ENCODE measurements at regions not wholly inside any gene's neighbourhood (a gene's known extent, or its start where the extent isn't known, plus 50 kb on each side); places are given as distances from the start of the nearest gene placed in this dataset.
"Not testable (repeated sequence)": the region's sequence is repeated elsewhere in the genome, so short reads cannot be mapped to it uniquely, and the experiment has no call there.

GRCh38 chr9:7467186-7467585 lies 332.4 kb downstream of the DMAC1 start:
- DNase-seq (ENCODE audit: low spot score) = no peak

GRCh38 chr9:7461791-7462190 lies 337.8 kb downstream of the DMAC1 start:
- no peak for DNase-seq (ENCODE audit: low spot score)

- no peak for DNase-seq (ENCODE audit: low spot score)
Observed at GRCh38 chr9:7456793-7457530, 342.6 kb downstream of the DMAC1 start.

DNA sequence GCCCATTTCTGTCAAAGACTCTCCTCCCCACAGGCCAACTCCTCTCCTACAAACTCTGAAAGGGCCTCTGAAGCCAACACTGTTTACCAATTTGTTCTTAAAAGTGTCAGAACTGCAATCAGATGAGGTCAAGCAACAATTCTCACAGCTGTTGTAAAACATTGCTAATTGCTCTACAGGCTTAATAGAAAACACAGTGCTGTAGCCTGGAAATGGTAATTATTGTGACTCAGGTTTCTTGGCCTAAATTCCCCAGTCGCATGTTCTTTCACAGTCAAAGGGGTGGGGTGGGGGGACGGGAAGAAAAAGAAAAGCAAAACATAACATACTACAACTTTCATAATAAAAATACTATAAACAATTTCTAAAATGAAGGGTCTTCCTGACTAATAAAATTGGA lies 343.2 kb downstream of the DMAC1 start:
- DNase-seq (ENCODE audit: low spot score) = no peak

GRCh38 chr9:7454624-7455023 lies 345.0 kb downstream of the DMAC1 start:
- DNase-seq (ENCODE audit: low spot score) = no peak

DNA sequence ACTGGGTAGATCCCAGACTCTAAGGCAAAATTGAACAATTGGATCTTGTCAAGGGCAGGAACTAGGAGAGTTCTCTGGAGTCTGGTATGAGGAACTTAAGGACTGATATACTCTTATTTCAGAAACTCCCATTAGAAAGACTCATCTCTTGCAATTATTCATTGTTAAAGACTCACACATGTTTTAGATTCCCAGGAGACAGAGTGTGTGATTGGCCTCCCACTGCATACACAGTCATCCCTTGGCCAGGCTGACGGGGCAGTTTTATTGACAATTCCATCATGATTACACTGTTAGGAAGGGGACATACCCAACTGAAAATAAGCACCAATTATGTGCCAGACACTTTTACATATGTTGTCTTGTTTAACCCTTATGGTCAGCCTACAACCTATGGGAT lies 347.2 kb downstream of the DMAC1 start:
- DNase-seq (ENCODE audit: low spot score) = no peak

GRCh38 chr9:7451062-7451461 lies 348.5 kb downstream of the DMAC1 start:
- DNase-seq (ENCODE audit: low spot score) = no peak

DNA sequence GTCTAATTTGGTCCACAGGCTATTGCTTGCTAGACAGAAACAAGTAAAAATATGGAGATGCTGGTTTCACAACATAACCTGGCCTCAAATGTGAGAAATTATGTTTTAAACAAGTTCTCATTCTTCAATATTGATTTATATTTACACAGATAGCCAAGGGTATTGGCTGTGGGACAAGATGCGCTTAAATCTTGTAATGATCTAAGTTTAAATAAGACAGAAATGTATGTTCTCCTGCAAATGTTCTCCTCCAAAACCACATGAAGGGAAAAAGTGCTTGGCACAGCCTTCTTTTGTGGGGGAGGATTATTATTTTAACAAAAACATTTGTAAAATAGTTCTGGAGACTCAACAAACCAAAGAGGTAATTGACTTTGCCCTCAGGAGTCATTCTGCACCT lies 356.0 kb downstream of the DMAC1 start:
- DNase-seq (ENCODE audit: low spot score) = no peak

- DNase-seq (ENCODE audit: low spot score) = no peak
Observed at GRCh38 chr9:7439355-7439995, 360.1 kb downstream of the DMAC1 start.

DNA sequence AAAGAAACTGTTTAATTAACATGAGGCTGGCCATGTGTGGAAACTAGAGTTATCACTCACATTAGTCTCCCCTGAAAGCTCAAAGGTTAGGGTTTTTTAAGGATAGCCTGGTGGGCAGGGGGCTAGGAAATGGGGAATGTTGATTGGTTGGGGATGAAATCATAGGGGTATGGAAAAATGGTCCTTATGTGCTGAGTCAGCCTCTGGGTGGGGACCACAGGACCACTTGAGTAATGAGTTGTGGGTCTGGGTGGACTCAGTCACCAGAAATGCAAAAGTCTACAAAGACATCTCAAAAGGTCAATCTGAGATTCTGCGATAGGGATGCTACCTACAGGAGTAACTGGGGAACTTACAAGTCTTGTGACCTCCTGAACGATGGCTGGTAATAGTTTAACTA lies 362.8 kb downstream of the DMAC1 start:
- no peak for DNase-seq (ENCODE audit: low spot score)

GRCh38 chr9:7433508-7434292 lies 365.9 kb downstream of the DMAC1 start:
- DNase-seq (ENCODE audit: low spot score) = no peak

DNA sequence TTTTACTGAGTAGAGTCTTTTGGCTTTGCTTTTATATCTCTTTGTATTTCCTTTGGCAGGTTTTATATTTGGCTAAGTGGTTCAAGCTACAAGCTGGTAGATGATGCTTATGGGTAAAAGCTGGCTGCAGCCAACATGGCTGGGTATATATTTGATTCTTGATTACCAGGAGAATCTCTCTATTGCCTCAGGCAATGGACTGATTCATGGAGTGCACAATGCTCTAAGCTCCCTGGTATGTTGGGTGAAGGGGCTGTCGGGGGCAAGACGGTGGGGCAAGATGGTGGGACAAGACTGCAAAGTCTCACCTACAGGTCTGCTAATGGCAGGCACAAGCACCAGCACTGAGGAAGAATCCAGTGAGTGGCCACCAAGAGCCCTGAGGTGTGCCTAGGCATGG lies 366.6 kb downstream of the DMAC1 start:
- no peak for DNase-seq (ENCODE audit: low spot score)

GRCh38 chr9:7417397-7417796 lies 382.2 kb downstream of the DMAC1 start:
- not testable (repeated sequence) for DNase-seq (ENCODE audit: low spot score)

DNA sequence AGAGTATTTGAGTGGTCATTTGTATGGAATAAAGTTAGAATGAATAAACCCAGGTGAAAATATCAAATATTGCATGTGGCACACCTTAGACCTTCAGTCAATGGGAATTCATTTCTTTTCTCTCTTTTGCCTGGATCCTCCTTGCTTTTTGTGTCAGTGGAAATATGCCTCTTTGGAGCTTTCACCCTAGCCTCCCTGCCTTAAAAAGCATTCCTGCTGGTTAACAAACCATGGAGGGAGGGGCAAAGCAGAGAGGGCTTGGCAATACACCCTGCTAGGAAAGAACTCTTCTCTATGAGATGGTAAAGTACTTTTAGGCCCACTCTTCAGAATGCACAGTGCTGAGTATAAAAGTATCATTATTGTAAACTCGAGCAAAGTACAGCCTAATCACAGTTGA lies 383.7 kb downstream of the DMAC1 start:
- no peak for DNase-seq (ENCODE audit: low spot score)

DNA sequence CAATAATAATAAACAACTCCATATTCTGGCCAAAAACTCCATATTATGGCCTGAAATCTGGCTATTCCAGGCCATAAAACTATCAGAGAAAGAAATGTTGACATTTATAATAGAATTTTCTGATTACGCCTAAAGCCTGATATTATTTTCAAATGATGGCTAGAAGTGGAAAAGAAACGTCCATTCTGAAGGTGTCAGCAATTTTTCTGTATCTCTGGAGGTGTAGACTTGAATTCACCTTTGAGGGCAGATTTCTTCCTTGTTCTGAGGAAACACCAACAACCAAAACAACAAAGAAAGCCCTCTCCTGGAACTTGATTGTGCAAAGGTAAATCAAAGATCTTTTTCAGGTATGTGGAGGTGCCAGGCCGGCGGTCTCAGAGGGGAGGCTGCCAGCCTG lies 390.7 kb downstream of the DMAC1 start:
- DNase-seq (ENCODE audit: low spot score) = no peak

GRCh38 chr9:7407246-7407645 lies 392.3 kb downstream of the DMAC1 start:
- DNase-seq (ENCODE audit: low spot score) = no peak

GRCh38 chr9:7405924-7406604 lies 393.5 kb downstream of the DMAC1 start:
- no peak for DNase-seq (ENCODE audit: low spot score)

GRCh38 chr9:7403839-7404487 lies 395.6 kb downstream of the DMAC1 start:
- no peak for DNase-seq (ENCODE audit: low spot score)

- DNase-seq (ENCODE audit: low spot score) = no peak
Observed at GRCh38 chr9:7403028-7403389, 396.6 kb downstream of the DMAC1 start.

GRCh38 chr9:7402334-7403027 lies 397.1 kb downstream of the DMAC1 start:
- DNase-seq (ENCODE audit: low spot score) = no peak

GRCh38 chr9:7401116-7401515 lies 398.5 kb downstream of the DMAC1 start:
- DNase-seq (ENCODE audit: low spot score) = no peak

All from hepatic stellate cell (primary cell).